Upper lobe of right lung (tissue), 1 donor: ENCODE measurements at regions not wholly inside any gene's neighbourhood (a gene's known extent, or its start where the extent isn't known, plus 50 kb on each side); places are given as distances from the start of the nearest gene placed in this dataset.
A peak's percentile ranks its signal among the peaks of the same experiment; 100 is the strongest.

Source experiments
- ATAC-seq: fragments of 200-7000 bp; cut with Tn5 transposase; one replicate; pipeline ENCODE4 v1.9.1; 2020; ENCODE audit warnings: mild to moderate bottlenecking, moderate library complexity
- DNase-seq: peaks from one replicate; pipeline ENCODE4 v3.0.0-alpha.2; 2020
- H3K27ac ChIP-seq: fragments of 200-600 bp; one replicate; pipeline ENCODE4 v1.8.0; 2022
- H3K27me3 ChIP-seq: fragments of 200-600 bp; one replicate; pipeline ENCODE4 v1.8.0; 2022; ENCODE audit warnings: mild to moderate bottlenecking
- H3K36me3 ChIP-seq: fragments of 200-600 bp; one replicate; pipeline ENCODE4 v1.8.0; 2022
- H3K4me1 ChIP-seq: fragments of 200-600 bp; one replicate; pipeline ENCODE4 v1.8.0; 2022
- H3K4me3 ChIP-seq: fragments of 200-600 bp; one replicate; pipeline ENCODE4 v1.8.0; 2022; ENCODE audit warnings: mild to moderate bottlenecking
- H3K9me3 ChIP-seq: fragments of 200-600 bp; one replicate; pipeline ENCODE4 v1.8.0; 2022
- CTCF ChIP-seq: fragments of 200-600 bp; IDR thresholded peaks from one replicate; pipeline ENCODE4 v1.8.0; 2022; ENCODE audit warnings: antibody characterized with exemption
- intact Hi-C: fragments of 100-400 bp; cut with DNase I; formaldehyde crosslinking; loops from one replicate; pipeline ENCODE4 v1.11.0; 2022
- donor health status: DM: no; HTN: yes; CAD: no; lungs with severe emphysema.

GRCh38 chr5:51096859-51097258 is 286.4 kb upstream of the ISL1 start:
- Histone ChIP-seq H3K27ac (no peak overlapping the region), H3K27me3 (peaks cover 27% of the 10 kb centered on the region), H3K9me3 (no peaks in the 10 kb centered on the region), H3K4me3 (no peak overlapping the region), H3K36me3 (no peaks in the 10 kb centered on the region), H3K4me1 (no peaks in the 10 kb centered on the region)
- intact Hi-C loops = no loop called here
- ATAC-seq (peak; percentile 77), DNase-seq (no peak)
- TF ChIP-seq CTCF = no peak

- H3K4me1 ChIP-seq = no peaks in the 10 kb centered on the region
- intact Hi-C loops = no loop called here
- no peak for TF ChIP-seq CTCF
- peaks cover 20% of the 10 kb centered on the region for H3K27me3 ChIP-seq
- no peak overlapping the region for H3K4me3 ChIP-seq
- no peaks in the 10 kb centered on the region for H3K9me3 ChIP-seq
- no peak overlapping the region for H3K27ac ChIP-seq
- no peak for ATAC-seq
- DNase-seq = no peak
- H3K36me3 ChIP-seq = no peaks in the 10 kb centered on the region
These were observed 283.9 kb upstream of the ISL1 start for GRCh38 chr5:51099173-51099853.

GRCh38 chr5:51104556-51104955 is 278.7 kb upstream of the ISL1 start:
- H3K36me3 ChIP-seq = no peaks in the 10 kb centered on the region
- ATAC-seq = no peak

GRCh38 chr5:51109786-51110410 is 273.4 kb upstream of the ISL1 start:
- Histone ChIP-seq H3K27me3 (no peaks in the 10 kb centered on the region), H3K4me1 (no peaks in the 10 kb centered on the region), H3K36me3 (no peaks in the 10 kb centered on the region), H3K4me3 (no peak overlapping the region), H3K9me3 (no peaks in the 10 kb centered on the region), H3K27ac (no peak overlapping the region)
- ATAC-seq = no peak
- no peak for DNase-seq
- intact Hi-C loops = no loop called here
- TF ChIP-seq CTCF = no peak

More at GRCh38 chr5:51104556-51104955, 278.7 kb upstream of the ISL1 start:
- H3K9me3 ChIP-seq = no peaks in the 10 kb centered on the region
- no peak for TF ChIP-seq CTCF
- no peaks in the 10 kb centered on the region for H3K4me1 ChIP-seq
- DNase-seq = no peak
- H3K27ac ChIP-seq = no peak overlapping the region
- no peaks in the 10 kb centered on the region for H3K27me3 ChIP-seq
- intact Hi-C loops = no loop called here
- no peak overlapping the region for H3K4me3 ChIP-seq

DNA sequence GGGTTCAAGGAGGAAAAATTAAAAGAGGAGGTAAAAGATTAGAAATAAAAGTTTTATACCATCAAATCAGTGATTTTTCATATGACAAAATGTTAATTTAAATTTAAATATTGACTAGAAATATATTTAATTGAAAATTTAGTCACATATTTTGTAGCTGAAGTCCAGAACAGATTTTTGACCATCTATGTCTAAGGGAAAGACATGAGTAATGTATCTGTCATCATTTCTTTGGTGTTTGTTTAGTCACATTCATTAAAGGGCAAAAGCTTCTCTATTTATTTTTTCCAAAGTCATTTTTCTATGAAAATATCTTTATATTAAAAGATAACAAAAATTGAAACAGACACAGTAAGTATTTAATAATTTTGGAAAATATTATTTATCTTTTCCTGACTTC is 252.0 kb upstream of the ISL1 start:
- DNase-seq (no peak), ATAC-seq (no peak)
- H3K36me3 ChIP-seq = no peaks in the 10 kb centered on the region
- H3K4me1 ChIP-seq = no peaks in the 10 kb centered on the region
- H3K4me3 ChIP-seq = no peak overlapping the region
- intact Hi-C loops = no loop called here
- H3K9me3 ChIP-seq = no peaks in the 10 kb centered on the region
- H3K27ac ChIP-seq = no peak overlapping the region
- no peak for TF ChIP-seq CTCF
- H3K27me3 ChIP-seq = no peaks in the 10 kb centered on the region
